ENCODE measurements at regions not wholly inside any gene's neighbourhood (a gene's known extent, or its start where the extent isn't known, plus 50 kb on each side); places are given as distances from the start of the nearest gene placed in this dataset.
"Not testable (repeated sequence)": the region's sequence is repeated elsewhere in the genome, so short reads cannot be mapped to it uniquely, and the experiment has no call there.

DNA sequence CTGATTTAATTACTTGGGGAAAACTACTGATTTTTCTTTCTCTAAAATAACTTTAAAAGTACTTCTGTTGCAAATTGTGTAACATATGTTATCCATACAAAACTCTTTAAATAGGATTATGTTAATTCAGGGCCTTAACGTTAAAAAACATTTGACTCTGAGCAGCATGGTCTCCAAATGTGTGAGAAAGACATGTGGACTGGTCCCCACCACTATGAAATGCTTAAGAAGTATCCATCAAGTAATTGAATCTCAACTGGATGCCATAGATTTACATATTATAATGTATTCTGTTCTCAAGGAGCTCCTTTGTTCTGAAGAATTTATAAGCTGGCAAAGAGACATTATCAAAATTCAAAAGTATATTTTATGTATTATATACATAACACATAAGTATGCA lies 130.8 kb upstream of the HEY2 start:
- no peak overlapping the region for H3K4me3 ChIP-seq (ENCODE audit: low read depth in 1 of 2, low read length in 2 of 2)
- 58 to 63% methylated on average over 1 of the region's 1 CpG for WGBS, 2 donors
- H3K4me1 ChIP-seq (ENCODE audit: control insufficient read depth in 2 of 2, insufficient read depth in 2 of 2, low read length in 1 of 2), result no peaks in the 10 kb centered on the region
- no peaks in the 10 kb centered on the region for H3K9me3 ChIP-seq (ENCODE audit: control insufficient read depth in 2 of 2, insufficient read depth in 1 of 2, low read depth in 1 of 2, low read length in 1 of 2)
- no peaks in the 10 kb centered on the region for H3K27me3 ChIP-seq (ENCODE audit: control insufficient read depth in 1 of 2, insufficient read depth in 2 of 2, low read length in 2 of 2)
- no peaks in the 10 kb centered on the region for H3K36me3 ChIP-seq (ENCODE audit: control insufficient read depth in 2 of 2, insufficient read depth in 2 of 2, low read length in 1 of 2)
- no peak overlapping the region for H3K27ac ChIP-seq (ENCODE audit: low read depth in 2 of 2, low read length in 1 of 2)

- H3K27ac ChIP-seq (ENCODE audit: low read depth in 2 of 2, low read length in 1 of 2), result no peak overlapping the region
- H3K4me3 ChIP-seq (ENCODE audit: low read depth in 1 of 2, low read length in 2 of 2), result no peak overlapping the region
- H3K9me3 ChIP-seq (ENCODE audit: control insufficient read depth in 2 of 2, insufficient read depth in 1 of 2, low read depth in 1 of 2, low read length in 1 of 2), result no peaks in the 10 kb centered on the region
- H3K36me3 ChIP-seq (ENCODE audit: control insufficient read depth in 2 of 2, insufficient read depth in 2 of 2, low read length in 1 of 2), result no peaks in the 10 kb centered on the region
- no peaks in the 10 kb centered on the region for H3K4me1 ChIP-seq (ENCODE audit: control insufficient read depth in 2 of 2, insufficient read depth in 2 of 2, low read length in 1 of 2)
- H3K27me3 ChIP-seq (ENCODE audit: control insufficient read depth in 1 of 2, insufficient read depth in 2 of 2, low read length in 2 of 2), result no peaks in the 10 kb centered on the region
These were observed 126.3 kb upstream of the HEY2 start for GRCh38 chr6:125623085-125623484.

GRCh38 chr6:125631165-125631564 lies 118.3 kb upstream of the HEY2 start:
- 41 to 62% methylated on average over 1 of the region's 1 CpG for WGBS, 2 donors

GRCh38 chr6:125636011-125636410 lies 113.4 kb upstream of the HEY2 start:
- not testable (repeated sequence) for H3K27ac ChIP-seq (ENCODE audit: low read depth in 2 of 2, low read length in 1 of 2); H3K4me1 ChIP-seq (ENCODE audit: control insufficient read depth in 2 of 2, insufficient read depth in 2 of 2, low read length in 1 of 2); H3K27me3 ChIP-seq (ENCODE audit: control insufficient read depth in 1 of 2, insufficient read depth in 2 of 2, low read length in 2 of 2); H3K9me3 ChIP-seq (ENCODE audit: control insufficient read depth in 2 of 2, insufficient read depth in 1 of 2, low read depth in 1 of 2, low read length in 1 of 2); H3K4me3 ChIP-seq (ENCODE audit: low read depth in 1 of 2, low read length in 2 of 2); H3K36me3 ChIP-seq (ENCODE audit: control insufficient read depth in 2 of 2, insufficient read depth in 2 of 2, low read length in 1 of 2)
- 84 to 97% methylated on average over 2 of the region's 2 CpGs for WGBS, 2 donors

More at GRCh38 chr6:125631165-125631564, 118.3 kb upstream of the HEY2 start:
- no peaks in the 10 kb centered on the region for H3K27me3 ChIP-seq (ENCODE audit: control insufficient read depth in 1 of 2, insufficient read depth in 2 of 2, low read length in 2 of 2)
- no peak overlapping the region for H3K27ac ChIP-seq (ENCODE audit: low read depth in 2 of 2, low read length in 1 of 2)
- H3K4me1 ChIP-seq (ENCODE audit: control insufficient read depth in 2 of 2, insufficient read depth in 2 of 2, low read length in 1 of 2), result no peaks in the 10 kb centered on the region
- no peaks in the 10 kb centered on the region for H3K9me3 ChIP-seq (ENCODE audit: control insufficient read depth in 2 of 2, insufficient read depth in 1 of 2, low read depth in 1 of 2, low read length in 1 of 2)
- H3K36me3 ChIP-seq (ENCODE audit: control insufficient read depth in 2 of 2, insufficient read depth in 2 of 2, low read length in 1 of 2), result no peaks in the 10 kb centered on the region
- no peak overlapping the region for H3K4me3 ChIP-seq (ENCODE audit: low read depth in 1 of 2, low read length in 2 of 2)

GRCh38 chr6:125636671-125637070 lies 112.8 kb upstream of the HEY2 start:
- WGBS, 2 donors, result 86 to 88% methylated on average over 1 of the region's 1 CpG

GRCh38 chr6:125637207-125637606 lies 112.2 kb upstream of the HEY2 start:
- Histone ChIP-seq H3K27me3 (ENCODE audit: control insufficient read depth in 1 of 2, insufficient read depth in 2 of 2, low read length in 2 of 2) (no peaks in the 10 kb centered on the region), H3K9me3 (ENCODE audit: control insufficient read depth in 2 of 2, insufficient read depth in 1 of 2, low read depth in 1 of 2, low read length in 1 of 2) (no peaks in the 10 kb centered on the region), H3K36me3 (ENCODE audit: control insufficient read depth in 2 of 2, insufficient read depth in 2 of 2, low read length in 1 of 2) (no peaks in the 10 kb centered on the region), H3K4me3 (ENCODE audit: low read depth in 1 of 2, low read length in 2 of 2) (no peak overlapping the region), H3K4me1 (ENCODE audit: control insufficient read depth in 2 of 2, insufficient read depth in 2 of 2, low read length in 1 of 2) (no peaks in the 10 kb centered on the region), H3K27ac (ENCODE audit: low read depth in 2 of 2, low read length in 1 of 2) (no peak overlapping the region)
- 81 to 85% methylated on average over 2 of the region's 2 CpGs for WGBS, 2 donors

More at GRCh38 chr6:125636671-125637070, 112.8 kb upstream of the HEY2 start:
- Histone ChIP-seq H3K9me3 (ENCODE audit: control insufficient read depth in 2 of 2, insufficient read depth in 1 of 2, low read depth in 1 of 2, low read length in 1 of 2) (no peaks in the 10 kb centered on the region), H3K27ac (ENCODE audit: low read depth in 2 of 2, low read length in 1 of 2) (no peak overlapping the region), H3K27me3 (ENCODE audit: control insufficient read depth in 1 of 2, insufficient read depth in 2 of 2, low read length in 2 of 2) (no peaks in the 10 kb centered on the region), H3K4me1 (ENCODE audit: control insufficient read depth in 2 of 2, insufficient read depth in 2 of 2, low read length in 1 of 2) (no peaks in the 10 kb centered on the region), H3K4me3 (ENCODE audit: low read depth in 1 of 2, low read length in 2 of 2) (no peak overlapping the region), H3K36me3 (ENCODE audit: control insufficient read depth in 2 of 2, insufficient read depth in 2 of 2, low read length in 1 of 2) (no peaks in the 10 kb centered on the region)

- no peaks in the 10 kb centered on the region for H3K36me3 ChIP-seq (ENCODE audit: control insufficient read depth in 2 of 2, insufficient read depth in 2 of 2, low read length in 1 of 2)
- H3K9me3 ChIP-seq (ENCODE audit: control insufficient read depth in 2 of 2, insufficient read depth in 1 of 2, low read depth in 1 of 2, low read length in 1 of 2), result no peaks in the 10 kb centered on the region
- WGBS, 2 donors, result 30 to 49% methylated on average over 3 of the region's 3 CpGs
These were observed 109.9 kb upstream of the HEY2 start for GRCh38 chr6:125639466-125640020.

DNA sequence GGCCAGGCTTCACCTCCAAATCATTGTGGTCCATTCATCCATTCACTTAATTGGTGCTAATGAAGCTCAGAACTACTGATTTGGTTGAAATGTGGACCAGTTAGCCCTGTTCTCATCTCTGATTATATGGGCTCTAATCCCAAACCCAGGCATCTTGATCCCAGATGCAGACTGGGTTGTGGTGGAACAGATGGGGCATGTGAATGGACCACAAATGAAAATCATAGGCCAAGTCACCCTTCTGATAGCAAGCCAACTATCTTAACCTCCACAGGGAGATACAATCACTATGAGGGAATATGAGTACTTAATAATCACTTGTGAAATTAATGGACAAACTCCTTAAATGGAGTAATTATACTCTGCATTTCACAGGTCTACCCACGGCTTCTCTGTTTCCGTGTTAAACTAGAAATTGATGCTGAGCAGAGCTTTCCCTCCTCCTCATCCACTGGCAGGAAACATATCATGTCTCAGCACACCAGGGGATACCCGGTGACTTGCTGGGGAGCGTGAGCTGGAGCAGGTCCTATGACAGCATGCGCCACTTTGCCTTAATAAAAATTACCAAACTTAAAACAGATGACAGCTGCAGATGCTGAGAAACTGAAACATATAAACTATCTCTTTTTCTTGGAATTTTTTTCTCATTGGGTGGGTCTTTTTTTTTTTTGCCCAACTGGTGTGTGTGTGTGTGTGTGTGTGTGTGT lies 108.8 kb upstream of the HEY2 start:
- WGBS, 2 donors, result 88 to 90% methylated on average over 5 of the region's 5 CpGs
- no peaks in the 10 kb centered on the region for H3K4me1 ChIP-seq (ENCODE audit: control insufficient read depth in 2 of 2, insufficient read depth in 2 of 2, low read length in 1 of 2)
- no peaks in the 10 kb centered on the region for H3K9me3 ChIP-seq (ENCODE audit: control insufficient read depth in 2 of 2, insufficient read depth in 1 of 2, low read depth in 1 of 2, low read length in 1 of 2)
- no peak overlapping the region for H3K4me3 ChIP-seq (ENCODE audit: low read depth in 1 of 2, low read length in 2 of 2)
- no peaks in the 10 kb centered on the region for H3K36me3 ChIP-seq (ENCODE audit: control insufficient read depth in 2 of 2, insufficient read depth in 2 of 2, low read length in 1 of 2)
- H3K27me3 ChIP-seq (ENCODE audit: control insufficient read depth in 1 of 2, insufficient read depth in 2 of 2, low read length in 2 of 2), result no peaks in the 10 kb centered on the region
- no peak overlapping the region for H3K27ac ChIP-seq (ENCODE audit: low read depth in 2 of 2, low read length in 1 of 2)

More at GRCh38 chr6:125639466-125640020, 109.9 kb upstream of the HEY2 start:
- Histone ChIP-seq H3K27ac (ENCODE audit: low read depth in 2 of 2, low read length in 1 of 2) (no peak overlapping the region), H3K4me1 (ENCODE audit: control insufficient read depth in 2 of 2, insufficient read depth in 2 of 2, low read length in 1 of 2) (no peaks in the 10 kb centered on the region), H3K4me3 (ENCODE audit: low read depth in 1 of 2, low read length in 2 of 2) (no peak overlapping the region), H3K27me3 (ENCODE audit: control insufficient read depth in 1 of 2, insufficient read depth in 2 of 2, low read length in 2 of 2) (no peaks in the 10 kb centered on the region)

GRCh38 chr6:125643967-125644661 lies 105.3 kb upstream of the HEY2 start:
- not testable (repeated sequence) for H3K4me3 ChIP-seq (ENCODE audit: low read depth in 1 of 2, low read length in 2 of 2); H3K27ac ChIP-seq (ENCODE audit: low read depth in 2 of 2, low read length in 1 of 2); H3K36me3 ChIP-seq (ENCODE audit: control insufficient read depth in 2 of 2, insufficient read depth in 2 of 2, low read length in 1 of 2); H3K27me3 ChIP-seq (ENCODE audit: control insufficient read depth in 1 of 2, insufficient read depth in 2 of 2, low read length in 2 of 2); H3K9me3 ChIP-seq (ENCODE audit: control insufficient read depth in 2 of 2, insufficient read depth in 1 of 2, low read depth in 1 of 2, low read length in 1 of 2); H3K4me1 ChIP-seq (ENCODE audit: control insufficient read depth in 2 of 2, insufficient read depth in 2 of 2, low read length in 1 of 2)
- 94 to 95% methylated on average over 22 to 27 of the region's 27 CpGs for WGBS, 2 donors

Measured in esophagus (tissue), 2 donors.